Activated naive CD8-positive, alpha-beta T cell (primary cell): ENCODE measurements at regions not wholly inside any gene's neighbourhood (a gene's known extent, or its start where the extent isn't known, plus 50 kb on each side); places are given as distances from the start of the nearest gene placed in this dataset.

Experiments used
- H3K27ac Mint-ChIP-seq: one replicate; pipeline ENCODE4 v1.8.0; 2021; ENCODE audit warnings: mixed read lengths
- H3K27me3 Mint-ChIP-seq: one replicate; pipeline ENCODE4 v1.8.0; 2021; ENCODE audit warnings: mixed read lengths
- H3K36me3 Mint-ChIP-seq: one replicate; pipeline ENCODE4 v1.8.0; 2021; ENCODE audit warnings: mixed read lengths
- H3K4me1 Mint-ChIP-seq: one replicate; pipeline ENCODE4 v1.8.0; 2021; ENCODE audit warnings: low read depth, mixed read lengths
- H3K4me3 Mint-ChIP-seq: one replicate; pipeline ENCODE4 v1.8.0; 2021; ENCODE audit warnings: mild to moderate bottlenecking, mixed read lengths
- H3K9me3 Mint-ChIP-seq: one replicate; pipeline ENCODE4 v1.8.0; 2021; ENCODE audit warnings: low read depth, mixed read lengths

GRCh38 chr3:87175732-87176131 lies 51.4 kb upstream of the CHMP2B start:
- Mint-ChIP-seq H3K27me3 (peaks cover 5% of the 10 kb centered on the region), H3K36me3 (no peaks in the 10 kb centered on the region), H3K27ac (no peak overlapping the region), H3K4me1 (no peaks in the 10 kb centered on the region), H3K4me3 (no peak overlapping the region), H3K9me3 (no peaks in the 10 kb centered on the region)

GRCh38 chr3:87173776-87174175 lies 53.3 kb upstream of the CHMP2B start:
- Mint-ChIP-seq H3K4me1 (no peaks in the 10 kb centered on the region), H3K4me3 (no peak overlapping the region), H3K27ac (no peak overlapping the region), H3K36me3 (no peaks in the 10 kb centered on the region), H3K9me3 (no peaks in the 10 kb centered on the region), H3K27me3 (peaks cover 4% of the 10 kb centered on the region)

- H3K27ac Mint-ChIP-seq: no peak overlapping the region
- H3K4me3 Mint-ChIP-seq: no peak overlapping the region
- no peaks in the 10 kb centered on the region for H3K4me1 Mint-ChIP-seq
- H3K27me3 Mint-ChIP-seq: peaks cover 6% of the 10 kb centered on the region
- H3K36me3 Mint-ChIP-seq: no peaks in the 10 kb centered on the region
- no peaks in the 10 kb centered on the region for H3K9me3 Mint-ChIP-seq
These were observed 54.0 kb upstream of the CHMP2B start for GRCh38 chr3:87173071-87173470.

DNA sequence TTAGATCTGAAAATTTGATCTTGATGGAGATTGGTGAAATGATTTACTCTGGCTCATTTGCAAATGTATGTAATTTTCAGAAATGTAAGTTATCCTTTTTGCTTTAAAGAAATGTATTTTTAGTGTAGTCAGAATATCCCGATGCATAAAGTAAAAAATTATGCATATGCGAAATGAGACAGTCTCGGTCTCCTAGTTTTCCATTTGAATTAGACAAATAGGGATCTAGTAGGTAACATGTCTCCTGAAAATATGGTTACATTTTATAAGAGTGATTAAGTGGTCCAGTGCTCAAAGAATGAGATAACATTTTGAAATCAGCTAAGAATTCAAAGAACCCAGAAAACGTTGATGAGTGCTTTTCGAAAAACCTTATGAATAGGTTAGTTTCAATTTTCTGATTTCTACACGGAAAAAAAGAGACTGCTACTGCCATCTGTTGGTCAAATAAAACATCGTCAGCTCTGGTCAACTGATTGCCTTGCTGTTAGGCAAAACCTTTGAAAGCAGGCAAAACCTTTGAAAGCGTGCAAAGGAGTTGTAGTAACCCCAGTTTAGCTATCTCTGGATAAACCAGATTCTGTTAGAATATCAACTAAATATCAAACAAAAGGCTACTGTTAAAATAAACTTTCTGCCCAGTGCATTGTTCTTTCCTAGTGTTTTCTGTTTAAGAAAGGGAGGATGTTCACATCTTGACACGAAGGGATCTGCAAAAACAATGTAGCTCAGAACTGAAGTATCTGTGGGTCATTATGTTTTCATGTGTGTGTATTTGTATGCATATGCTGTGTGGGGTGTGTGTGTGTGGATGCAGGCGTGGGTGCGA lies 59.3 kb upstream of the CHMP2B start:
- Mint-ChIP-seq H3K27me3 (peaks cover 8% of the 10 kb centered on the region), H3K36me3 (no peaks in the 10 kb centered on the region), H3K4me3 (no peak overlapping the region), H3K4me1 (peaks cover 5% of the 10 kb centered on the region), H3K27ac (no peak overlapping the region), H3K9me3 (no peaks in the 10 kb centered on the region)

GRCh38 chr3:87164245-87164644 lies 62.9 kb upstream of the CHMP2B start:
- Mint-ChIP-seq H3K27me3 (peaks cover 14% of the 10 kb centered on the region), H3K4me1 (peaks cover 5% of the 10 kb centered on the region), H3K36me3 (no peaks in the 10 kb centered on the region), H3K9me3 (no peaks in the 10 kb centered on the region), H3K4me3 (no peak overlapping the region), H3K27ac (no peak overlapping the region)

DNA sequence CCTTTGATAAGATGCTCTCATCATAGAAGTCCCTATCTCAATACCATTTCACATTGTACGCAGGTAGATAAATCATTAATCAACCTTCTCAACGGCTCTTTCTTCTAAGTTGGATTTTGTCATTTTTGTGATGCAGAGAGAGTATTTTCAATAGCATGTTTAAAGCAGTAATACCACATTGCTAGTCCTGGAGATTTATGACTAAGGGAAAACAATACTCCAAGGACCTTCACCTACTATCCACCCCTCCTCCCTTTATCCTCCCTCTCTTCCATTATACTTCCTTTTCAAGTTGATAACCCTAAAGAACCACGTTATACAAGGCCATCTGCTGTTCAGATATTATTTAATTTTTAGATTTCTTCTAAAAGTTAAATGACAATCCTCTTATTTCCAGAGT lies 65.3 kb upstream of the CHMP2B start:
- H3K27ac Mint-ChIP-seq: no peak overlapping the region
- no peaks in the 10 kb centered on the region for H3K36me3 Mint-ChIP-seq
- peaks cover 8% of the 10 kb centered on the region for H3K27me3 Mint-ChIP-seq
- no peaks in the 10 kb centered on the region for H3K9me3 Mint-ChIP-seq
- no peak overlapping the region for H3K4me3 Mint-ChIP-seq
- no peaks in the 10 kb centered on the region for H3K4me1 Mint-ChIP-seq

GRCh38 chr3:87161417-87161816 lies 65.7 kb upstream of the CHMP2B start:
- Mint-ChIP-seq H3K4me3 (no peak overlapping the region), H3K9me3 (no peaks in the 10 kb centered on the region), H3K27ac (no peak overlapping the region), H3K27me3 (peaks cover 6% of the 10 kb centered on the region), H3K36me3 (no peaks in the 10 kb centered on the region), H3K4me1 (no peaks in the 10 kb centered on the region)

GRCh38 chr3:87161013-87161412 lies 66.1 kb upstream of the CHMP2B start:
- Mint-ChIP-seq H3K27ac (no peak overlapping the region), H3K36me3 (no peaks in the 10 kb centered on the region), H3K4me3 (no peak overlapping the region), H3K4me1 (no peaks in the 10 kb centered on the region), H3K27me3 (peaks cover 6% of the 10 kb centered on the region), H3K9me3 (no peaks in the 10 kb centered on the region)

GRCh38 chr3:87158823-87159222 lies 68.3 kb upstream of the CHMP2B start:
- Mint-ChIP-seq H3K27me3 (peaks cover 6% of the 10 kb centered on the region), H3K9me3 (no peaks in the 10 kb centered on the region), H3K4me3 (no peak overlapping the region), H3K27ac (no peak overlapping the region), H3K4me1 (no peaks in the 10 kb centered on the region), H3K36me3 (no peaks in the 10 kb centered on the region)

GRCh38 chr3:87148020-87148419 lies 79.1 kb upstream of the CHMP2B start:
- no peaks in the 10 kb centered on the region for H3K36me3 Mint-ChIP-seq
- no peaks in the 10 kb centered on the region for H3K4me1 Mint-ChIP-seq
- H3K4me3 Mint-ChIP-seq: no peak overlapping the region
- H3K9me3 Mint-ChIP-seq: peaks cover 3% of the 10 kb centered on the region
- H3K27ac Mint-ChIP-seq: no peak overlapping the region
- H3K27me3 Mint-ChIP-seq: peaks cover 1% of the 10 kb centered on the region

DNA sequence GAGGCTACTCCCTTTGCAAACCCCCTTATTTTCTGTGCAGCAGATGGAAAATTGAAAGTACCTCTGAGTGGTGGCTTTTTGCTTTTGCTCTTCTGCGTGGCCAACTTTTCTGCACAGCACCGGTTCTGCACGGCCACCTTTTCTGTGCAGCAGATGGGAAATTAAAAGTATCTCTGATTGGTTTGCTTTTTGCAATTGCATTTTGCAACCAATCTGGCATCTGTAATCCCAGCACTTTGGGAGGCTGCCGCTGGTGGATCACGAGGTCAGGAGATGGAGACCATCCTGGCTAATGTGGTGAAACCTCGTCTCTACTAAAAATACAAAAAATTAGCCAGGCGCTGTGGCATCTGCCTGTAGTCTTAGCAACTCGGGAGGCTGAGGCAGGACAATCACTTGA lies 79.5 kb upstream of the CHMP2B start:
- Mint-ChIP-seq H3K27me3 (peaks cover 1% of the 10 kb centered on the region), H3K36me3 (no peaks in the 10 kb centered on the region)

DNA sequence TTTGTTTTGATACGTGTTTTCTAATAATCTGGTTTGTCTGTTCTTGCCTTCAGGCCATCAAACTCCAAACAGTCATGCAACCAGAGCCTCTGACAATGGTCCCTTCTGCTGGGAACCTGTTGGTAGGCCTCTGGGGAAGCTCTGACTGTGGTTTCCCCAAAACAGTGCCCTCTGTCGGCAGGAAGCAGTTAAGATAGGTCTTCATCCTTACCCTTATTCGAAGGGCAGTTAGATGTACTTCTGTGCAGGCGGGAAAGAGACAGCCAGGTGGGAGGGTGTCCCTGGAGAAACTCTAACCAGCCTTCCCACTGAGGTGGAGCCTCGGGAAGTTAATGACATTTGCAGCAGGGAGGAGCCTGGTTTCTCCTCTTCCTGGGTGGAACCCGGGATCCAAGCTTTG lies 81.6 kb upstream of the CHMP2B start:
- H3K27me3 Mint-ChIP-seq: peaks cover 1% of the 10 kb centered on the region
- no peak overlapping the region for H3K27ac Mint-ChIP-seq
- H3K4me3 Mint-ChIP-seq: no peak overlapping the region
- H3K9me3 Mint-ChIP-seq: peaks cover 13% of the 10 kb centered on the region
- no peaks in the 10 kb centered on the region for H3K4me1 Mint-ChIP-seq
- no peaks in the 10 kb centered on the region for H3K36me3 Mint-ChIP-seq

More for the DNA sequence above, 79.5 kb upstream of the CHMP2B start:
- Mint-ChIP-seq H3K9me3 (peaks cover 3% of the 10 kb centered on the region), H3K27ac (no peak overlapping the region), H3K4me3 (no peak overlapping the region), H3K4me1 (no peaks in the 10 kb centered on the region)

GRCh38 chr3:87136066-87136596 lies 91.0 kb upstream of the CHMP2B start:
- Mint-ChIP-seq H3K9me3 (peaks cover 10% of the 10 kb centered on the region), H3K27ac (no peak overlapping the region), H3K36me3 (no peaks in the 10 kb centered on the region), H3K27me3 (peaks cover 1% of the 10 kb centered on the region), H3K4me3 (no peak overlapping the region), H3K4me1 (no peaks in the 10 kb centered on the region)

DNA sequence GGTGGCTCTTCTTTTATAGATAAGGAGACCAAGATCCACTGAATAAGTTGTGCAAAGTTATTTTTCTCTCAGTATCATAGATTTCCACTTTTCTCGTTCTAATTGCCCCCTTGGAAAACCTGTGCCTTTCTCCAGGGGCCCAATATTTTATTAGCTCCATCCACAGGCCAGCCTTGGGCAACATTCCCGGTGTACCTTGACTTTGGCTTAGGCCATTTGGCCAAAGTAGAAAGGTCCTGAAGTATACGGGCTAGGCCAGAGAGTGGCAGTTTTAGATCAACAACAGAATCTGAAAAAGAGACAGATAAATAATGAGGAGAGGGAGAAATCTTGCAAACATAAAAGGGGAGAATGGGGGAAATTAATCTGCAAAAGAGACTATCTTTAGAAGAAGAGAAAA lies 91.7 kb upstream of the CHMP2B start:
- Mint-ChIP-seq H3K9me3 (peaks cover 7% of the 10 kb centered on the region), H3K4me1 (no peaks in the 10 kb centered on the region), H3K36me3 (no peaks in the 10 kb centered on the region), H3K4me3 (no peak overlapping the region), H3K27me3 (peaks cover 1% of the 10 kb centered on the region), H3K27ac (no peak overlapping the region)

DNA sequence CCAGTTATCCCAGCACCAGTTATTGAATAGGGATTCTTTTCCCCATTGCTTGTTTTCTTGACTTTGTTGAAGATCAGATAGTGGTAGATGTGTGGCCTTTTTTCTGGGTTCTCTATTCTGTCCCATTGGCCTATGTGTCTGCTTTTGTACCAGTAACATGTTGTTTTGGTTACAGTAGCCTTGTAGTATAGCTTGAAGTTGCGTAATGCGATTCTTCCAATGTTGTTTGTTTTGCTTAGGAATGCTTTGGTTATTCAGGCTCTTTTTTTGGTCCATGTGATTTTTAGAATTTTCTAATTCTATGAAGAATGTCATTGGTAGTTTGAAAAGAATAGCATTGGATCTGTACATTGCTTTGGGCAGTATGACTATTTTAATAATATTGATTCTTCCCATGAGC lies 94.3 kb upstream of the CHMP2B start:
- H3K9me3 Mint-ChIP-seq: no peaks in the 10 kb centered on the region
- H3K4me3 Mint-ChIP-seq: no peak overlapping the region
- no peaks in the 10 kb centered on the region for H3K4me1 Mint-ChIP-seq
- H3K27ac Mint-ChIP-seq: no peak overlapping the region
- H3K27me3 Mint-ChIP-seq: peaks cover 1% of the 10 kb centered on the region
- no peaks in the 10 kb centered on the region for H3K36me3 Mint-ChIP-seq

- H3K9me3 Mint-ChIP-seq: no peaks in the 10 kb centered on the region
- peaks cover 1% of the 10 kb centered on the region for H3K27me3 Mint-ChIP-seq
- no peaks in the 10 kb centered on the region for H3K4me1 Mint-ChIP-seq
- H3K27ac Mint-ChIP-seq: no peak overlapping the region
- no peak overlapping the region for H3K4me3 Mint-ChIP-seq
- no peaks in the 10 kb centered on the region for H3K36me3 Mint-ChIP-seq
These were observed 99.1 kb upstream of the CHMP2B start for GRCh38 chr3:87128006-87128405.
